CD4-positive, alpha-beta T cell (primary cell): ENCODE measurements at regions not wholly inside any gene's neighbourhood (a gene's known extent, or its start where the extent isn't known, plus 50 kb on each side); places are given as distances from the start of the nearest gene placed in this dataset.

Experiments used
- ATAC-seq: fragments of 200-7000 bp; cut with Tn5 transposase; one replicate; pipeline ENCODE4 v1.10.0; 2022; ENCODE audit warnings: mild to moderate bottlenecking; ENCODE audit not compliant: poor library complexity
- CTCF ChIA-PET: fragments of 350-600 bp; sonication (Branson Sonifier 250); formaldehyde crosslinking; loops from one replicate; lab custom pipeline; 2021; ENCODE audit warnings: antibody characterized with exemption, inconsistent platforms; lab: Charles Lee
- POLR2A ChIA-PET: fragments of 350-600 bp; sonication (Branson Sonifier 250); formaldehyde crosslinking; loops from one replicate; lab custom pipeline; 2021; ENCODE audit warnings: antibody characterized with exemption, inconsistent platforms; lab: Charles Lee
- DNase-seq, 14 experiments: peaks; one replicate each; pipeline ENCODE4 v3.0.0-alpha.2; 2013 to 2020; ENCODE audit warnings: mixed read lengths in 2 of 14
- H3K27ac ChIP-seq, 2 donors: one replicate each; pipeline versions ENCODE4 v1.5.1 to v1.7.0; 2013; ENCODE audit warnings: low read length in 2 of 2, low read depth in 1 of 2, mild to moderate bottlenecking in 1 of 2
- H3K27me3 ChIP-seq, 2 experiments: 1 replicate in 1 of 2; 2 replicates in 1 of 2; pipeline versions ENCODE4 v1.6.1 to v1.7.0; 2013; ENCODE audit warnings: low read length in 2 of 2, control low read depth in 1 of 2, mild to moderate bottlenecking in 1 of 2, moderate library complexity in 1 of 2; ENCODE audit not compliant: insufficient read depth in 2 of 2, control insufficient read depth in 1 of 2
- H3K36me3 ChIP-seq: one replicate; pipeline ENCODE4 v1.6.1; 2013; ENCODE audit warnings: low read length, control low read depth; ENCODE audit not compliant: insufficient read depth
- H3K4me1 ChIP-seq: one replicate; pipeline ENCODE4 v1.6.1; 2013; ENCODE audit warnings: low read length, control low read depth; ENCODE audit not compliant: insufficient read depth
- H3K4me3 ChIP-seq: one replicate; pipeline ENCODE4 v1.5.1; 2013; ENCODE audit warnings: mild to moderate bottlenecking, low read length, moderate library complexity
- H3K9me3 ChIP-seq, 2 experiments: 1 replicate in 1 of 2; 2 replicates in 1 of 2; pipeline versions ENCODE4 v1.6.1 to v1.7.0; 2013; ENCODE audit warnings: low read length in 2 of 2, mild to moderate bottlenecking in 2 of 2, control low read depth in 1 of 2, moderate library complexity in 1 of 2; ENCODE audit not compliant: control insufficient read depth in 1 of 2, insufficient read depth in 1 of 2
- H3K27ac Mint-ChIP-seq: one replicate; pipeline ENCODE4 v1.8.0; 2020; ENCODE audit warnings: mixed read lengths
- H3K27me3 Mint-ChIP-seq: one replicate; pipeline ENCODE4 v1.8.0; 2021; ENCODE audit warnings: mixed read lengths
- H3K36me3 Mint-ChIP-seq: one replicate; pipeline ENCODE4 v1.8.0; 2021; ENCODE audit warnings: low read depth, mixed read lengths
- H3K4me1 Mint-ChIP-seq: one replicate; pipeline ENCODE4 v1.8.0; 2021; ENCODE audit warnings: low read depth, mixed read lengths
- H3K4me3 Mint-ChIP-seq: one replicate; pipeline ENCODE4 v1.8.0; 2020; ENCODE audit warnings: mild to moderate bottlenecking, mixed read lengths
- H3K9me3 Mint-ChIP-seq: one replicate; pipeline ENCODE4 v1.8.0; 2020; ENCODE audit warnings: mixed read lengths
- CTCF ChIP-seq: fragments of 200-600 bp; IDR thresholded peaks from one replicate; pipeline ENCODE4 v1.8.0; 2022; ENCODE audit warnings: antibody characterized with exemption, mild to moderate bottlenecking
- intact Hi-C, 2 experiments: fragments of 100-400 bp; cut with DNase I in 1 of 2; cut with micrococcal nuclease in 1 of 2; formaldehyde crosslinking; loops; one replicate each; pipeline versions ENCODE4 v1.15.1 to v1.9.0; 2023 to 2025; cut with DNase I, micrococcal nuclease

GRCh38 chr15:55110446-55110845 is 86.3 kb downstream of the RSL24D1 start:
- POLR2A ChIA-PET, result no interaction called here
- intact Hi-C loops, result no loop called here
- H3K4me1 ChIP-seq, result no peaks in the 10 kb centered on the region
- CTCF ChIA-PET, result no interaction called here
- H3K36me3 Mint-ChIP-seq, result no peaks in the 10 kb centered on the region
- no peak for DNase-seq
- peaks cover 6% of the 10 kb centered on the region for H3K27me3 Mint-ChIP-seq
- H3K9me3 ChIP-seq, result no peaks in the 10 kb centered on the region
- H3K27me3 ChIP-seq, result peaks cover 0 to 2% of the 10 kb centered on the region in 2 experiments
- ATAC-seq, result no peak
- TF ChIP-seq CTCF, result no peak
- no peak overlapping the region for H3K4me3 Mint-ChIP-seq
- no peaks in the 10 kb centered on the region for H3K4me1 Mint-ChIP-seq
- no peak overlapping the region for H3K27ac ChIP-seq
- H3K36me3 ChIP-seq, result no peaks in the 10 kb centered on the region
- H3K4me3 ChIP-seq, result no peak overlapping the region
- peaks cover 3% of the 10 kb centered on the region for H3K9me3 Mint-ChIP-seq
- no peak overlapping the region for H3K27ac Mint-ChIP-seq

GRCh38 chr15:55108858-55109518 is 87.8 kb downstream of the RSL24D1 start:
- CTCF ChIA-PET, result interaction anchor here (0.6 kb wide), 3 partner anchors 12 to 742 kb away, joined by 3 to 5 read pairs (median 4); no protein-coding TSS in a partner anchor
- no peaks in the 10 kb centered on the region for H3K27me3 ChIP-seq
- H3K36me3 ChIP-seq, result no peaks in the 10 kb centered on the region
- intact Hi-C loops, result no loop called here
- H3K4me3 ChIP-seq, result no peak overlapping the region
- H3K27ac ChIP-seq, result no peak overlapping the region
- no peaks in the 10 kb centered on the region for H3K4me1 ChIP-seq
- Mint-ChIP-seq H3K36me3 (no peaks in the 10 kb centered on the region), H3K27me3 (peaks cover 6% of the 10 kb centered on the region), H3K4me1 (no peaks in the 10 kb centered on the region), H3K9me3 (peaks cover 3% of the 10 kb centered on the region), H3K4me3 (no peak overlapping the region), H3K27ac (no peak overlapping the region)
- no peaks in the 10 kb centered on the region for H3K9me3 ChIP-seq
- peak in 13 of 14 experiments; percentile 8 to 60 (median 30) for DNase-seq
- POLR2A ChIA-PET, result no interaction called here
- TF ChIP-seq CTCF, result peak; percentile 27
- no peak for ATAC-seq

GRCh38 chr15:55108448-55108847 is 88.3 kb downstream of the RSL24D1 start:
- Mint-ChIP-seq H3K4me1 (no peaks in the 10 kb centered on the region), H3K4me3 (no peak overlapping the region), H3K27ac (no peak overlapping the region), H3K9me3 (peaks cover 3% of the 10 kb centered on the region), H3K27me3 (peaks cover 6% of the 10 kb centered on the region), H3K36me3 (no peaks in the 10 kb centered on the region)
- ChIA-PET CTCF (interaction anchor here (0.6 kb wide), 3 partner anchors 12 to 742 kb away, joined by 3 to 5 read pairs (median 4); no protein-coding TSS in a partner anchor), POLR2A (no interaction called here)
- peaks cover 0 to 3% of the 10 kb centered on the region in 2 experiments for H3K27me3 ChIP-seq
- no peaks in the 10 kb centered on the region for H3K9me3 ChIP-seq
- DNase-seq (no peak), ATAC-seq (no peak)
- no peak for TF ChIP-seq CTCF
- no peak overlapping the region for H3K4me3 ChIP-seq
- H3K27ac ChIP-seq, result no peak overlapping the region
- intact Hi-C loops, result no loop called here
- H3K4me1 ChIP-seq, result no peaks in the 10 kb centered on the region
- H3K36me3 ChIP-seq, result no peaks in the 10 kb centered on the region
